SU-DHL-6 (cell line): ENCODE measurements at regions not wholly inside any gene's neighbourhood (a gene's known extent, or its start where the extent isn't known, plus 50 kb on each side); places are given as distances from the start of the nearest gene placed in this dataset.

Source experiments
- EZH2phosphoT487 ChIP-seq: fragments of 200-600 bp; sonication (generic), shearing (Covaris generic); conservative IDR thresholded peaks from 2 replicates; pipeline ENCODE4 v1.6.1; 2018; ENCODE audit warnings: mild to moderate bottlenecking, antibody characterized with exemption, low read length, moderate library complexity, mixed read lengths
- TF ChIP-seq, protein P1 (sequence below): fragments of 200-600 bp; sonication (generic); IDR thresholded peaks from one replicate; pipeline ENCODE4 v1.5.1; 2017; ENCODE audit warnings: antibody characterized with exemption, mild to moderate bottlenecking, low read length, moderate library complexity; ENCODE audit not compliant: insufficient read depth, poor library complexity, severe bottlenecking

DNA sequence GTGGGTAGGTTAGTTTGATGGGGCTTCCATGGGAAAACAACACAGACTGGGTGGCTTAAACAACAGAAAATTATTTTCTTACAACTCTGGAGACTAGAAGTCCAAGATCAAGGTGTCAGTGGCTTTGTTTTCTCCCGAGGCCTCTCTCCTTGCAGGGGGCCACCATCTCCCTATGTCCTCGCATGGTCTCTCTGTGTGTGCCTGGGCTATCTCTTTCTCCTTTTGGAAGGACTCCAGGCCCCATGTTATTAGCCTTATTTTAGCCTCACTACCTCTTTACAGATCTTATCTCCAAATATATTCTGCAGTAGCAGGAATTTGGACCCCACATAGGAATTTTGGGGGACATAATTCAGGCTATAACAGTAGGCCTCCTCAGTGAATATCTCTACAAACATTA, 372.7 kb upstream of the FAT3 start:
- TF ChIP-seq, protein P1, sequence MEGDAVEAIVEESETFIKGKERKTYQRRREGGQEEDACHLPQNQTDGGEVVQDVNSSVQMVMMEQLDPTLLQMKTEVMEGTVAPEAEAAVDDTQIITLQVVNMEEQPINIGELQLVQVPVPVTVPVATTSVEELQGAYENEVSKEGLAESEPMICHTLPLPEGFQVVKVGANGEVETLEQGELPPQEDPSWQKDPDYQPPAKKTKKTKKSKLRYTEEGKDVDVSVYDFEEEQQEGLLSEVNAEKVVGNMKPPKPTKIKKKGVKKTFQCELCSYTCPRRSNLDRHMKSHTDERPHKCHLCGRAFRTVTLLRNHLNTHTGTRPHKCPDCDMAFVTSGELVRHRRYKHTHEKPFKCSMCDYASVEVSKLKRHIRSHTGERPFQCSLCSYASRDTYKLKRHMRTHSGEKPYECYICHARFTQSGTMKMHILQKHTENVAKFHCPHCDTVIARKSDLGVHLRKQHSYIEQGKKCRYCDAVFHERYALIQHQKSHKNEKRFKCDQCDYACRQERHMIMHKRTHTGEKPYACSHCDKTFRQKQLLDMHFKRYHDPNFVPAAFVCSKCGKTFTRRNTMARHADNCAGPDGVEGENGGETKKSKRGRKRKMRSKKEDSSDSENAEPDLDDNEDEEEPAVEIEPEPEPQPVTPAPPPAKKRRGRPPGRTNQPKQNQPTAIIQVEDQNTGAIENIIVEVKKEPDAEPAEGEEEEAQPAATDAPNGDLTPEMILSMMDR: no peak
- no peak for TF ChIP-seq EZH2phosphoT487
